ENCODE measurements at regions not wholly inside any gene's neighbourhood (a gene's known extent, or its start where the extent isn't known, plus 50 kb on each side); places are given as distances from the start of the nearest gene placed in this dataset.

- TF ChIP-seq RAD21 (IDR thresholded peaks at IDR 0.05; ENCODE audit: insufficient read depth, low read depth, low read length) (no peak), NR2C2 (IDR thresholded peaks at IDR 0.05; ENCODE audit: borderline replicate concordance, control insufficient read depth, insufficient read length, low read depth) (no peak), ZNF687 (IDR thresholded peaks at IDR 0.05) (no peak), CHD2 (IDR thresholded peaks at IDR 0.05; ENCODE audit: borderline replicate concordance, low read depth, low read length) (no peak), EP300 (IDR thresholded peaks at IDR 0.05; ENCODE audit: borderline replicate concordance in 1 of 2, control insufficient read depth in 1 of 2, low read depth in 2 of 2, low read length in 2 of 2) (no peak), EZH2 (IDR thresholded peaks at IDR 0.05; ENCODE audit: borderline replicate concordance, control insufficient read depth, low read depth, low read length) (no peak), RELA (IDR thresholded peaks at IDR 0.05; ENCODE audit: borderline replicate concordance, partially characterized antibody) (no peak), SRF (IDR thresholded peaks at IDR 0.05; ENCODE audit: low read depth in 2 of 2, low read length in 2 of 2) (no peak)
- TF ChIP-seq, protein P1, sequence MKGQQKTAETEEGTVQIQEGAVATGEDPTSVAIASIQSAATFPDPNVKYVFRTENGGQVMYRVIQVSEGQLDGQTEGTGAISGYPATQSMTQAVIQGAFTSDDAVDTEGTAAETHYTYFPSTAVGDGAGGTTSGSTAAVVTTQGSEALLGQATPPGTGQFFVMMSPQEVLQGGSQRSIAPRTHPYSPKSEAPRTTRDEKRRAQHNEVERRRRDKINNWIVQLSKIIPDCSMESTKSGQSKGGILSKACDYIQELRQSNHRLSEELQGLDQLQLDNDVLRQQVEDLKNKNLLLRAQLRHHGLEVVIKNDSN (IDR thresholded peaks at IDR 0.05; ENCODE audit: borderline replicate concordance, extremely low read length, insufficient read depth, low read depth, low read length) = no peak
- TF ChIP-seq, protein P2, sequence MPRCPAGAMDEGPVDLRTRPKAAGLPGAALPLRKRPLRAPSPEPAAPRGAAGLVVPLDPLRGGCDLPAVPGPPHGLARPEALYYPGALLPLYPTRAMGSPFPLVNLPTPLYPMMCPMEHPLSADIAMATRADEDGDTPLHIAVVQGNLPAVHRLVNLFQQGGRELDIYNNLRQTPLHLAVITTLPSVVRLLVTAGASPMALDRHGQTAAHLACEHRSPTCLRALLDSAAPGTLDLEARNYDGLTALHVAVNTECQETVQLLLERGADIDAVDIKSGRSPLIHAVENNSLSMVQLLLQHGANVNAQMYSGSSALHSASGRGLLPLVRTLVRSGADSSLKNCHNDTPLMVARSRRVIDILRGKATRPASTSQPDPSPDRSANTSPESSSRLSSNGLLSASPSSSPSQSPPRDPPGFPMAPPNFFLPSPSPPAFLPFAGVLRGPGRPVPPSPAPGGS (IDR thresholded peaks at IDR 0.05; ENCODE audit: borderline replicate concordance, insufficient read depth, low read depth, low read length, poor library complexity, severe bottlenecking) = no peak
- TF ChIP-seq, protein P3, sequence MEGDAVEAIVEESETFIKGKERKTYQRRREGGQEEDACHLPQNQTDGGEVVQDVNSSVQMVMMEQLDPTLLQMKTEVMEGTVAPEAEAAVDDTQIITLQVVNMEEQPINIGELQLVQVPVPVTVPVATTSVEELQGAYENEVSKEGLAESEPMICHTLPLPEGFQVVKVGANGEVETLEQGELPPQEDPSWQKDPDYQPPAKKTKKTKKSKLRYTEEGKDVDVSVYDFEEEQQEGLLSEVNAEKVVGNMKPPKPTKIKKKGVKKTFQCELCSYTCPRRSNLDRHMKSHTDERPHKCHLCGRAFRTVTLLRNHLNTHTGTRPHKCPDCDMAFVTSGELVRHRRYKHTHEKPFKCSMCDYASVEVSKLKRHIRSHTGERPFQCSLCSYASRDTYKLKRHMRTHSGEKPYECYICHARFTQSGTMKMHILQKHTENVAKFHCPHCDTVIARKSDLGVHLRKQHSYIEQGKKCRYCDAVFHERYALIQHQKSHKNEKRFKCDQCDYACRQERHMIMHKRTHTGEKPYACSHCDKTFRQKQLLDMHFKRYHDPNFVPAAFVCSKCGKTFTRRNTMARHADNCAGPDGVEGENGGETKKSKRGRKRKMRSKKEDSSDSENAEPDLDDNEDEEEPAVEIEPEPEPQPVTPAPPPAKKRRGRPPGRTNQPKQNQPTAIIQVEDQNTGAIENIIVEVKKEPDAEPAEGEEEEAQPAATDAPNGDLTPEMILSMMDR (IDR thresholded peaks at IDR 0.05 in 2 of 3, conservative IDR thresholded peaks at IDR 0.05 in 1 of 3; ENCODE audit: control insufficient read depth in 2 of 3, extremely low read depth in 1 of 3, insufficient read depth in 1 of 3, low read depth in 3 of 3, low read length in 3 of 3) = no peak
These were observed 127.0 kb upstream of the RPS23 start for GRCh38 chr5:82405161-82405560.

Measured in GM12878 (cell line).